D341Med (cell line): ENCODE measurements at regions not wholly inside any gene's neighbourhood (a gene's known extent, or its start where the extent isn't known, plus 50 kb on each side); places are given as distances from the start of the nearest gene placed in this dataset.
A peak's percentile ranks its signal among the peaks of the same experiment; 100 is the strongest.
"Not testable (repeated sequence)": the region's sequence is repeated elsewhere in the genome, so short reads cannot be mapped to it uniquely, and the experiment has no call there.

Source experiments
- DNase-seq: peaks from one replicate; pipeline ENCODE4 v3.0.0; 2012; ENCODE audit warnings: low spot score

DNA sequence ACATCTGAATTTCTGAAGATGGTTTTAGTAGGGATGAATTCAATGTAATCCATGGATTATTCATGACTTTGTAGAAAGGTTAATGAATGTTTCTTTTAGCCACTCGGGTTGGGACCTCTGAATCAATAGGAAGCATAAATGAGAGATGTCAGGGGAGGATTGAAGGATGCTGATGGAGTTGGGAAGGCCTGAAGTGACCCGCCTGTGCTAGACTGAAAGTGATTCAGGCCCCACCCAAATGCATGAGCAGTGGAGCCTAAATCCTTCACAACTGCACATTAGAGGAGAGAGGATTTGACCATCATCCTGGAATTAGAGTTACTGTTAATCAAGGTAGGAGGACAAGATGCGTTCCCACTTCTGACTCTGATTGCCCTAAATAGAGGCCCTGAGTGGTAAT is 162.2 kb upstream of the PTPN20 start:
- not testable (repeated sequence) for DNase-seq

DNA sequence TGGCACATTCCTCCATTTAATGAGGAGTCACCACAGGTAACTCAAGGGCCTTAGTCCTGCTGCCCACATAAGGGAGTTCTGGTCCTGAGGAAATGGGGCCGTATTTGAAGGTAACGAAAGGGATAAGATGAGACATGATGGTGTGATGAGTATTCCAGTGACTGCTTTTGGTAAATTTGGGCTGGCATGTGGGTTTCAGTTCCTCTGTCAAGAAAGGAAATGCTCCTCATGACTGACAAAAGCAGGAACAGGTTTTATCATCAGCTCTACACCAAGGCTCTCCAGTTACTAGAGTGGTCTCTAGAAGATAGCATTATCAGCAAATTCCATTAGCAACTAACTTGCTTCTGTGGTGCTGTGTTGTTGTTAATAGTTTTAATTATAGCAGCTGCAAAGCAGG is 161.8 kb upstream of the PTPN20 start:
- not testable (repeated sequence) for DNase-seq

DNA sequence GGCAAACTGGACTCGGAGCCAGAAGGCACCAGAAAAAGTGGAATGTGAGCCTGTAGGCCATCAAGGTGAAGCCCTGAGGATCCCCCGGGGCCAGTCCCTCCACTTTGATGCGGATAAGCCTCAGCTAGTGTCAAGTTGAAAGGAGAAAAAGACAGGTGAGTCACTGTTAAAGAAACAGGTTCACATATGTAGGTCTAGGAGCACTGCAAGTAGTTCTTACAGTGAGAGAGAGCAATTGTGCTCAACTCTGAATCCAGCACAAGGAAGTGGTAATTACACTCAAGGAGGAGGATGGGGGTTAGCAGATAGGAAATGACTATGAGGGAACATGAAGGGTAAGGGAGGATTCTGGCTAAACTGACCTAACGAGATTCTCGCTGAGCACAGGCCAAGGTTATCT is 157.5 kb upstream of the PTPN20 start:
- DNase-seq = not testable (repeated sequence)

DNA sequence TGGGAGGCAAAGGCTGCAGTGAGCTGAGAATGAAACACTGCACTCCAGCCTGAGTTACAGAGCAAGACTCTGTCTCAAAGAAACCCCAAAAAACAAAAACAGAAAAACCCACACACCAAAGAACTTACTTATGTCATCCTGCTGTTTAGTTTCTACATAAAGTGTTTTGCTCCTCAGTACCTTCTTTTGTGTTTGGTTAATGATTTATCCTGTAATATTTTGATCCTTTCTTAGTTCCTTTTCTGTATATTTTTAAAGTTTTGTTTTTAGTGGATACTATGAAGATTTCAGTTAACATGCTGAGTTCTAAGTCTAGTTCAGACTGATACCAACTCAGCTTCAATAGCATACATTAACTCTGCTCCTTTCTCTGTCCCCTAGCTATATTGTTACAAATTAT is 149.8 kb upstream of the PTPN20 start:
- not testable (repeated sequence) for DNase-seq

DNA sequence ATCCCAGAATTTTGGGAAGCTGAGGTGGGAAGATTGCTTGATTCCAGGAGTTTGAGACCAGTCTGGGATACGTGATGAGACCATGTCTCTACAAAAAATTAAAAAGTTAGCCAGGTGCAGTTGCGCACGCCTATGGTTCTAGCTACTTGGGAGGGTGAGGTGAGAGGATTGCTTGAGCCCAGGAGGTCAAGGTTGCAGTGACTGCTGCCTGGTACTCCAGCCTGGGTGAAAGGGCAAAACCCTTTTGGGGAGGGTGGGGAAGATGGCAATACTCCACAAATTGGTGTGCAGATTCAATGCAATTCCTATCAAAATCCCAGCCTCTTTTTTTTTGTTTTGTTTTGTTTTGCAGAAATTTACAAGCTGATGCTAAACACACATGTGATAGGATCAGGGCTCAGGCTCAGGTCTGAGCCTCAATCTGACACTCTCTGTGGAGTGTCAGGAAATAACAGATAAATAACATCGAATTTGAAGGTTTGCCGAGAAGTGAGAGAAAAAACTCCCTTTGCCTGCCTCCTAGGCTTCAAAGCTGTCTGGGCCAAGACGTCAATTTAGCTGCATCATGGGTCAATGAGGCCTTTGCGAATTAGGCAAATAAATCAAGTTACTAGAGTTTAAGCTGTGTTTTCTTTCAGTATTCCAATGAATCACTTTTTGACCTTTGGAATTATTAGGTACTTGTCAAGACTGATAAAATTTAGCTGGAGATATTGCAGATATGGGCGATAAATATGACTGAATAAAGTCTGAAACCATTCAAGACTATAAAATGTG is 142.5 kb upstream of the PTPN20 start:
- not testable (repeated sequence) for DNase-seq

DNA sequence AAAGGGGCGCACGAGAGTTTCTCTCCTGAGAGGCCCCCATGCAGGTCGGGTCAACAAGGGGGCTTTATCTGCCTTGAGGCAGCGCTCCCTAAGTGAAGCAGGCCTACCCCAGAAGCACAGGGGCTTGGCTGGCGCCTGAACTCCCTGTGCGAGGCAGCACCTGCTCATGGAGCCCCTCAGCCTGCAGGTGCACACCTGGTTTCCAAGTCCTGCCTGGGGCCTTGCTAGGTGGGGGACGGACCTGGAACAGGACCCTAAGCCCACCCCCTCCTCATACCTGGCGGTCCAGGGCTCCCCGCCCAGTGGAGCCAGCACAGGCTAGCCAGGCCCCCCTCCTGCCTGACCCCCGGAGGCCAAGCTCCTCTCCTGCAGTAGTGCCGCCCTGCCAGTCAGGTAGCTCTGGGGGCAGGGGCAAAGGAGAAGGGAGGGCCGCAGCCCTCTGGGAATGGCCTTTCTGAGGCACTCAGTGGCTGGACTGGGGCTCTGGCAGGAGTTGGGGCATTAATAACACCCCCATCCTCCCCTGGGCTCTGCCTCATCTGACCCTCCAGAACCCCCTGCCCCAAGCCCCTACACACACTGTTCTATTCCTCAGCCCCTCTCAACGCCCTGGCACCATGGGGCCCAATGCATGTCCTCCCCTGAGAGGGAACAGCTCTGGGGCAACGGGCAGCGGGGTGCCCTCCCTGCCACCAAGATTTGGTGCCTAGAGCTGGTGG is 137.9 kb upstream of the PTPN20 start:
- DNase-seq = not testable (repeated sequence)

DNA sequence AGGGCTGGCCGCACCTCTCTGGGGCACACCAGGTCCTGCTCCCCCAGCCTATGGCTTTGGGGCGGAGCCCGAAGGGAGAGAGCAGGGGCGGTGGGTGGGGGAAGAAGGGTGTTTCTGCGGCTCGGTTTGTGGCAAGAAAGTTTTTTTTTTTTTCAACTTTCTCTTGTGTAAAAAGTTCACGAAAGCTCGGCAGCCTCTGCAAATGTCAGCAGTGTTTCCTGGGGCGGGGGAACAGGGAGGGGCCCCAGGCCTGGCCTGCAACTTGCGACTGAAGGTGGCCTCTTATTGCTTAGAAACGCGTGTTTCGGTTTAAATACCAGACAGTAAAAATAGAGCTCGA is 137.4 kb upstream of the PTPN20 start:
- peak; percentile 0 for DNase-seq

DNA sequence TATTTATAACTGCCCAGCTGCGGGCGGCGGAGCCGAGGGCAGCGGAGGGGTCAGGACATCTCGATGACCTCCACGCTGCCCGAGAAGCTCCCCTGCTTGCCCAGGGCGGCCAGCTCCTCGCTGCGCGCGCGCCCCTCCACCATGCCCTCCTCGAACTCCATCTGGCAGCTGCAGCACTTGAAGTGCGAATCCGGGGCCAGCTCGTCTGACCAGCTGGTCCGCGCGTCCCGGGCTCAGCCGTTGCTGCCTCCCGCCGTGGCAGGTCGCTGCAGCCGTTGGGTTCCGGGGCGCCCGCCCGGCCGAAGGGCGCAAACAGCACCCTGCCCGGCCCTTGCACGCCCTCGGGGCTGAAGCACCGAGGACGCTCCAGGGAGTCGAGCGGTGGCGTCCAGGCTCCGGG is 136.9 kb upstream of the PTPN20 start:
- not testable (repeated sequence) for DNase-seq

DNA sequence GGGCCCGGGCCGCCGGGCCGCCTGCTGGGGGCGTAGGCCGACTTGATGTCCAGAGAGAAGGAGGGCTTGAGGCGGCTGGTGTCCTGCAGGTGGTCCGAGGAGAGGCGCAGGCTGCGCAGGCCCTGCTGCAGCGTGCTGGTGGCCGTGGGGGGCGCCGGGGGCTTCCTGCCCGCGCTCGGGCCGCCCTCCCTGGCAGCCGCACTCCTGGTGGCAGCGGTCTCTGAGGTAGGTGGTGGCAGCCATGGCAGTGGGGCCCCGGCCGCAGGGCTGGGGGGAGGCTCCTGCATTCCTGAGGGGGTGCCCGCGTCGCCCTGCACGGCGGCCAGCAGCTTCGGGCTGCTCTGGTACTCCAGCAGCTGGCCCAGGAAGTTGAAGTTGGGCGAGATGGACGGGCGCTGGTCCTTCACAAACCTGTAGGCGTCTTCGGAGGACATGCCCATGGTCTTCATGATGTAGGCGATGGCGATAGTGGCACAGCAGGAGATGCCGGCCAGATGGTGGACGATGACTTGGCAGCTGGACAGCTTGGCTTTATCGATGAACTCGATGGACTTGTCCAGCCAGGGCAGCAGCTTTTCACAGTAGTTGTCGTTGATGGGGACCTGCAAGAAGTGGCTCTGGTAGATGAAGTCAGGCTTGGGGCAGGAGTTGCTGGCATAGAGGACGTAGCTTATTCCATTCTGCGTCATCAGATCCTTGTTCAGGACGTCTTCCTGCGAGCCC is 136.1 kb upstream of the PTPN20 start:
- not testable (repeated sequence) for DNase-seq

DNA sequence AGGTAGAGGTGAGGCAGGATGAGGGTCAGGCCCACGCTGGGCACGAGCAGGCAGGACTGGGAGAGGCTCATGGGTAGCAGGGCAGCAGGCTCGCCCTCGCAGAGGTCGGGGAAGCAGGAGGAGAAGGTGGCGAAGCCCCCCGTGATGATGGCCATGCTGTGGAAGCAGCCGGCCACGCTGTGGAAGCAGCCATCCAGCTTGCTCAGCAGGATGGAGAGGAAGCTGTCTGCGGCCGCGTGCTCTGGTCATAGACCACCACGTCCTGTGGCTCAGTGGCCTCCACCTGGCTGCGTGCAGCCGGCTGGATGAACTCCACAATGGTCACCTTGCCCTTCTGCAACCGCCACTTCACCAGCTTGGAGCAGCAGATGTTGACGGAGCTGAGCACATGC is 135.6 kb upstream of the PTPN20 start:
- DNase-seq = not testable (repeated sequence)

DNA sequence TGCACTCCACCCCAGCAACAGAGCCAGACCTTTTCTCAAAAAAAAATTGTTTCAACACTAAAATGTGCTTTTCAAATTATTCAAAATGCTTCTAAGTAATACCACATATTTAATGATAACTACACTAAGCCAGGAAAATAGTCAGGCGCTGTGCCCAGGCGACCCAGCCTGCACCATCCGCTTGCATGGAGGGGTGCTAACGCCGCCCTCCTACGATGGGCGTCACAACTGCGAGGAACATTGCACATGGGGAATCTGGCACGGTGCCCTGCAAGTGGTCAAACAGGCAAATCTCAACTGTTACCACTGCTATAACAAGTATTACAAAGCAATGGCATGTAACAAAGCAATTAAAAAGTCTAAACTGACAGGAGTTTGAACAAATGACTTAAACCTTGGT is 131.7 kb upstream of the PTPN20 start:
- not testable (repeated sequence) for DNase-seq

DNA sequence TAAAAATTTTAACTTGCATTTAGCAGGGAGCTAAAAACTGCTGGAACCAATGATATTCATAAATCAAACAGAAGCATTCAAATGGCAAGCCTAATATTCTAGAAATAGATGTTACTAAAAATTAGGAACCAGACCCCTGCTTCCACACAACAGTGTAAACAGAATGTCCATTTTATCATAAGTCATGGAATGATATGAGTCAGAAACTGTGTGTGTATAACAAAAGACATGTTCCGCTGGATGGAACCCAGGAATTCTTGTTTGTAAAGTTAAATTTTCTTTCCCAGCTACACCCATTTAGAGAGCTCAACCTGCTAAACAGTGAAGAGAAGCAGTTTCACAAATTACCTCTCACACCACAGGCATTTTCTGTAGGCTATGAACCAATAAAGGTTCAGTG is 131.1 kb upstream of the PTPN20 start:
- not testable (repeated sequence) for DNase-seq

DNA sequence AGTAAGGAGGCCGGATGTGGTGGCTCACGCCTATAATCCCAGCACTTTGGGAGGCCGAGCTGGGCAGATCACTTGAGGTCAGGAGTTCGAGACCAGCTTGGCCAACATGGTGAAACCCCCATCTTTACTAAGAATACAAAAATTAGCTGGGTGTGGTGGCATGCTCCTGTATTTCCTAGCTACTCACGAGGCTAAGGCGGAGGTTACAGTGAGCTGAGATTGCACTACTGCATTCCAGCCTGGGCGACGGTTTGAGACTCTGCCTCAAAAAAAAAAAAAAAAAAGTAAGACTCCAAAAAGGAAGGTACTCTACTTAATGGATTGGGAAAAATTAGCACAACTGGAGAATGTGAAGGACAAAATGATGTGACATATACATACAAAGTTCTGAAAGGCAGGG is 130.2 kb upstream of the PTPN20 start:
- not testable (repeated sequence) for DNase-seq

DNA sequence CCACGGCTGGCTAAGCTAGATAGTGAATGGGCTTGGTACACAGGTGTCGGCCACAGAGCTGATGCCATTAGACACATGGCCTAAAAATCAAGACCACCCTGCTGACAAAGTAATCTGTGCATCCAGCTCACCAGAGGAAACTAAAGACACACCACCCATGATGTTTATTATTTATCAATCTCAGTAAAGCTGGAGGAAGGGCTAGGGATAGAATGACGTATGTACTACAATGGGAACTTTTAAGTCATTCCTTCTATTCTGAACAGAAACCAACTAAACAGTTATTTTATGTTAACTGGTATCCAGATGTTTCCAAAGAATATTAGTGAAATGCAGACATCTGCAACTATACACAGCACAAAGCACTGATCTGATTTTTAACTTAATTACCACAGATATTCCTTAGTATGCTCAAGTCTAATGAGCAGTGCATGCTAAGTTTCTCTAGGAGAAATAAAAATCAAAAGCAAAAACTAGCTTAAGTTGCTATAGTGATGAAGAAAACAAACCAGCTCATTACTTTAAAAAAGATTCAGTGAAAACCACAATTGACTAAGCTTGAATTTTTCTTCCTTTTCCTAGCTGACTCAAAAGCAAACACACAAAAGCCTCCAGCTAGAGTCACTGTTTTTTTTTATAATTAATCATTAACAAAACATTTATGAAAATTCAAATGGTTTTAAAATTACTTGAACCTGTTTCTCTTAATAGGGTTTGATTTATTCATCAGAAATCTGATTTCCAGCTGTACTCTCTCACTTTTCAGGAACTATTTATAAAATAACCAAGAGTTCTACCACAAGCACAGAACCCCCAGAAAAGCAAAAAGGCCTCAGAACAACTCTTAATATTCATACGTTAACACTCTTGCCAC is 129.0 kb upstream of the PTPN20 start:
- DNase-seq = not testable (repeated sequence)

DNA sequence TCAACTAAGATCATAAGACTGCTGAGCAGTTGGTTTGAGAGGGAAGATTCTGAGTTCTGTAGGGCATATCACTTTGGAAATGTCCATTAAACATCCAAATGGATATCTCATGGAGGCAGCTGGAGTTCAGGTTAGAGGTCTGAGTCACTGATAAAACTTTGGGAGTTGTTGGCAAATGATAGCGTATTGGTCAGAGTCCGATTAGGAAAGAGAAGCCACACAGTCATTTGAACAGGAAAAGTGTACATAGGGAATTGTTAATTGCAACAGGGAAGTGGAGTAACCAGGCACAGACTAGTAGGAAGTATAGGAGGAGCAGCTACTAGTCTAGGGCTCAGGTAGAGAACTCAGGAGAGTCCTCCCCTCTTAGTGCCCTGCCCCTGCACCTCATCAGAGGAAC is 126.6 kb upstream of the PTPN20 start:
- DNase-seq = not testable (repeated sequence)

DNA sequence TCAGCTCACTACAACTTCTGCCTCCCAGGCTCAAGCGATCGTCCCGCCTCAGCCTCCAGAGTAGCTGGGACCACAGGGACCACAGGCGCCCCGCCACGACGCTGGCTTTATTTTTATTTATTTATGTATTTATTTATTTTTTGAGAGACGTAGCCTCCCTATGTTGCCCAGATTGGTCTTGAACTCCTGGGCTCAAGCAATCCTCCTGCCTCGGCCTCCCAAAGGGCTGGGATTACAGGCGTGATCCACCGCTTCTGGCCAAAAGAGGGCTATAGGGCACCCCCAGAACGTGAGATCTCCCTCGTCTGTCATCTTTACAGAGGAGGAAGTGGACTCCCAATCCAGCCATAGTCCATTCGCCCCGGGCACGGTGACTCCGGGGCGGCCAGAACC is 125.1 kb upstream of the PTPN20 start:
- DNase-seq = not testable (repeated sequence)

DNA sequence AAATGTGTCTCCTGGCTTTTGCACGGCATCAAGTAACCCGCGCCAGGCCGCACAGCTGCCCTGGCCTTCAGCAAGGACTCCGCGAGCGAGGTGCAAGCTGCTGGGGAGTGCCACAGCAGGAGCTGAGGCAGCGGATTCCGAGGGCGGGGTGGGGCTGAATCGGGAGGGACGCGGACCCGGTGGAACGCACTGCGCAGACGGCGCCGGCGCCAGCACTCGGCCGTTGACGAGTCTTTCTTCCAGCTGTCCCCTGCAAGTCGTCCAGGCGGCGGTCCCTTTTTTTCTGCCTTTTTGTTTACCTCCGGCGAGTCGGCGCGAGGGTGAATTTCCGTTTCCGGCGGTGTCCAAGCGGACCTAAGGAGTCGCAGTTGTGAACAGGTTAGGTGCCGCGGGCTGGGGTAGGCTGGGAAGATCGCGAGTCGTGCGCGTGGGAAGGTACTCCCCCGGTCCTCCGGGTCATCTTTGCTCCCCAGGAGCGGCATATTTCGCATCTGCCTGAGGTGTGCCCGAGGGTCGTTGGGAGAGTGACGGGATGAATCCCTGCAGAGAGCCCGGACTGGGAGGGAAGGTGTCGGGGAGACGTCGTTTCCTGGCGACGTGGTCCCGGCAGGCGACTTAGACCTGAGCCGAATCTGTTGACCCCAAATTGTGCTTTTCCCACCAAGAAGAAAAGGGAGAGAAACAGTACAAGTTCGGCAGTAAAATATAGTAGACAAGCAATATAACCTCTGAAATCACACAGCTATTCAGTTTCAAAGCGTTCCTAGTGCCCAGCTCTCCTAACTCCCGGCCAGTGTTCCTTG is 124.5 kb upstream of the PTPN20 start:
- DNase-seq = peak; percentile 80

DNA sequence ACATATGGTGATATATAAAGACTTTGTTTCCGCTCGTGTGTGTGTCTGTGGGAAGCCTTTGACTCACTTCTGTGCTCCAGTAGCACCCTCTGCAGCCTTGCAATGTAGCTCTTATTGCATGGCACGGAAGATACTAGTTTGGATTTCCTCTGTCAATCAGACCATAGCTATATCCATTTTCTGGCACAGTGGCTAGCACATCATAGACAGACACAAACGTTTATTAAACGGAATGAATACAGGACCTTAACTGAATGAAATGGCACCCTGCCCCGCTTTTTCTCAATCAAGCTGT is 124.0 kb upstream of the PTPN20 start:
- peak; percentile 5 for DNase-seq

DNA sequence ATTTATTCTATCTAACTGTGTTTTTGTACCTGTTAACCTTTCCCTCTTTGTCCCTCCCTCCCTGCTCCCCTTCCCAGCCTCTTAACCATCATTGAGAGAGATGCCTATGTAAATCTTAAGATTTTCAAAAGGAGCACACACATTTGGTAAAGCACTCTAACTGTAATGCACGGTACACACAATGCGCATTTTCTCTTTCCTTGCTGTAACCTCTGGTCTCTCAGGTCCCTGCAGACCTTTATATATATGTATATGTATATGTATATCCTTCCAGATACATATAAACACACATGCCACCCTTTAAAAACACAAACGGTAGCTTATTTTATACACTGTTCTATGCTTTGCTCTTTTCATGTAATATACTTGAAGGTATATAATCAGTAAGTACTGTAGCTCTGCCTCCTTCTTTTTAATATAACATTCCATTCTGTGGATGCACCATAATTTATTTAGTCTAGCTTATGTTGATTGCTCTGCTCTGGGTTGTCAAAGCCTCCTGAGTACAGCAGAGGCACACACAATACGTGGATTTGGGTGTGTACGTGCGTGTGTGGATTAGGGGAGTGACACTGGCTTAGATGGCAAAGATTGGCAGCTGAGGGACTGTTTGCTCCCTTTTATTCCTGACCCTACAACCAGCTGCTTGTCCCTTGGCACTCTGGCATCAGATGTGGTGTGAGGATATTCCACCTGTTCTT is 118.4 kb upstream of the PTPN20 start:
- DNase-seq = not testable (repeated sequence)

DNA sequence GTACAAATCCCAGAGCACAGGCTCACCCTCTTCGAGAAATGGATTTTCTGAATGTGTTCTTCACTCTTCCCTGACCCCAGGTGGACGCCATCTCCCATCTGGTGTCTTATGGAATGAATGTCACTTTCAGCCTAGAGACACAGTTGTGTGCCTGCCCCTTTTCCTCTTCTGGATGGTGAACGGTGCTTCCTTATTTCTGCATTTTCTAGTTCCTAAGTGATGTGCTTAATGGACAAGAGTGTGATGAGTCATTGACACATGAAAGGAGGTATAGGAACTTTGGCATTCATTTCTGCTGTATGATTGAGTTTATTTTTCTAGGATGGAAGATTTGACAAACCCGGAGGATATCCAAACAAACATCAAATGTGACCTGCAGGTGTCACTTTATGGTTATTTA is 114.9 kb upstream of the PTPN20 start:
- not testable (repeated sequence) for DNase-seq

DNA sequence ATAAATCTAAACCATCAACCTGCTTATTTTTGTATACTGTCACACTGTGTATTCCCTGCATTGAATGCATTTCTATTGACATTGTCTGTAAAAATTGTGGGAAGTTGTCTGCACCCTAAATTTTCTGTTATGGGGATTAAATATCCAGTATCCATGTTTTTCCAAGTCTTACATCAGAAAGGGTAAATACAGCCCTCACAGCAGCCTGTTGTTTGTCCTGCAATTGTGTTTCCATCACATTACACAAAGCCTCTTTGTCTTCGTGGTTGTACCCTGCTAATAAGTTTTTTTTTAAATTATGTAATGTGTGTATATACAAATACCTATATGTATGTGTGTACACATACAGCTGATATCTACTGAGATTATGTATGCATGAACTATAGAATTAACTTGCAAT is 109.2 kb upstream of the PTPN20 start:
- not testable (repeated sequence) for DNase-seq
